Activated naive CD4-positive, alpha-beta T cell treated with anti-CD3 and anti-CD28 coated beads, Interleukin-2, amount 50 U/mL, for 24 hours (primary cell): ENCODE measurements at regions not wholly inside any gene's neighbourhood (a gene's known extent, or its start where the extent isn't known, plus 50 kb on each side); places are given as distances from the start of the nearest gene placed in this dataset.

Experiments used
- H3K27ac Mint-ChIP-seq: one replicate; pipeline ENCODE4 v1.8.0; 2021; ENCODE audit warnings: mild to moderate bottlenecking, mixed read lengths
- H3K27me3 Mint-ChIP-seq: one replicate; pipeline ENCODE4 v1.8.0; 2021; ENCODE audit warnings: mixed read lengths
- H3K36me3 Mint-ChIP-seq: one replicate; pipeline ENCODE4 v1.8.0; 2021; ENCODE audit warnings: mixed read lengths
- H3K4me1 Mint-ChIP-seq: one replicate; pipeline ENCODE4 v1.8.0; 2021; ENCODE audit warnings: mixed read lengths
- H3K4me3 Mint-ChIP-seq: one replicate; pipeline ENCODE4 v1.8.0; 2021; ENCODE audit warnings: mild to moderate bottlenecking, mixed read lengths
- H3K9me3 Mint-ChIP-seq: one replicate; pipeline ENCODE4 v1.8.0; 2021; ENCODE audit warnings: mixed read lengths

- no peaks in the 10 kb centered on the region for H3K4me1 Mint-ChIP-seq
- no peaks in the 10 kb centered on the region for H3K36me3 Mint-ChIP-seq
- no peak overlapping the region for H3K4me3 Mint-ChIP-seq
- H3K9me3 Mint-ChIP-seq = no peaks in the 10 kb centered on the region
- no peak overlapping the region for H3K27ac Mint-ChIP-seq
- H3K27me3 Mint-ChIP-seq = peaks cover 4% of the 10 kb centered on the region
Measured at GRCh38 chr18:41858761-41859555, 96.1 kb upstream of the PIK3C3 start.

- Mint-ChIP-seq H3K9me3 (no peaks in the 10 kb centered on the region), H3K36me3 (no peaks in the 10 kb centered on the region), H3K27ac (no peak overlapping the region), H3K4me3 (no peak overlapping the region), H3K4me1 (no peaks in the 10 kb centered on the region), H3K27me3 (peaks cover 5% of the 10 kb centered on the region)
Measured at GRCh38 chr18:41853280-41853679, 101.8 kb upstream of the PIK3C3 start.

- H3K27me3 Mint-ChIP-seq = peaks cover 5% of the 10 kb centered on the region
- no peaks in the 10 kb centered on the region for H3K36me3 Mint-ChIP-seq
- H3K27ac Mint-ChIP-seq = no peak overlapping the region
- H3K9me3 Mint-ChIP-seq = no peaks in the 10 kb centered on the region
- H3K4me1 Mint-ChIP-seq = no peaks in the 10 kb centered on the region
- H3K4me3 Mint-ChIP-seq = no peak overlapping the region
Measured at GRCh38 chr18:41850781-41851180, 104.3 kb upstream of the PIK3C3 start.

- Mint-ChIP-seq H3K4me1 (no peaks in the 10 kb centered on the region), H3K27ac (no peak overlapping the region), H3K4me3 (no peak overlapping the region), H3K9me3 (no peaks in the 10 kb centered on the region), H3K27me3 (peaks cover 3% of the 10 kb centered on the region), H3K36me3 (no peaks in the 10 kb centered on the region)
Measured at GRCh38 chr18:41849632-41850031, 105.4 kb upstream of the PIK3C3 start.

- Mint-ChIP-seq H3K4me1 (no peaks in the 10 kb centered on the region), H3K9me3 (no peaks in the 10 kb centered on the region), H3K36me3 (no peaks in the 10 kb centered on the region), H3K27me3 (peaks cover 5% of the 10 kb centered on the region), H3K27ac (no peak overlapping the region), H3K4me3 (no peak overlapping the region)
Measured at GRCh38 chr18:41845563-41845962, 109.5 kb upstream of the PIK3C3 start.

- H3K27ac Mint-ChIP-seq = no peak overlapping the region
Measured at GRCh38 chr18:41842886-41843285, 112.1 kb upstream of the PIK3C3 start.

GRCh38 chr18:41829647-41830516 lies 125.2 kb upstream of the PIK3C3 start:
- Mint-ChIP-seq H3K36me3 (no peaks in the 10 kb centered on the region), H3K9me3 (no peaks in the 10 kb centered on the region), H3K4me3 (no peak overlapping the region), H3K27ac (no peak overlapping the region), H3K27me3 (peaks cover 4% of the 10 kb centered on the region), H3K4me1 (no peaks in the 10 kb centered on the region)

More at GRCh38 chr18:41842886-41843285, 112.1 kb upstream of the PIK3C3 start:
- Mint-ChIP-seq H3K4me1 (no peaks in the 10 kb centered on the region), H3K36me3 (no peaks in the 10 kb centered on the region), H3K9me3 (no peaks in the 10 kb centered on the region), H3K27me3 (peaks cover 7% of the 10 kb centered on the region), H3K4me3 (no peak overlapping the region)

- Mint-ChIP-seq H3K9me3 (no peaks in the 10 kb centered on the region), H3K4me3 (no peak overlapping the region)
Measured at GRCh38 chr18:41828137-41828536, 126.9 kb upstream of the PIK3C3 start.

GRCh38 chr18:41820784-41821183 lies 134.2 kb upstream of the PIK3C3 start:
- H3K4me1 Mint-ChIP-seq = no peaks in the 10 kb centered on the region
- H3K4me3 Mint-ChIP-seq = no peak overlapping the region

More at GRCh38 chr18:41828137-41828536, 126.9 kb upstream of the PIK3C3 start:
- H3K4me1 Mint-ChIP-seq = no peaks in the 10 kb centered on the region
- H3K27me3 Mint-ChIP-seq = peaks cover 4% of the 10 kb centered on the region
- no peaks in the 10 kb centered on the region for H3K36me3 Mint-ChIP-seq
- H3K27ac Mint-ChIP-seq = no peak overlapping the region

GRCh38 chr18:41818381-41819355 lies 136.4 kb upstream of the PIK3C3 start:
- no peaks in the 10 kb centered on the region for H3K27me3 Mint-ChIP-seq
- no peak overlapping the region for H3K27ac Mint-ChIP-seq
- H3K4me3 Mint-ChIP-seq = no peak overlapping the region
- H3K9me3 Mint-ChIP-seq = no peaks in the 10 kb centered on the region
- H3K4me1 Mint-ChIP-seq = no peaks in the 10 kb centered on the region
- H3K36me3 Mint-ChIP-seq = no peaks in the 10 kb centered on the region

More at GRCh38 chr18:41820784-41821183, 134.2 kb upstream of the PIK3C3 start:
- H3K27me3 Mint-ChIP-seq = no peaks in the 10 kb centered on the region
- H3K36me3 Mint-ChIP-seq = no peaks in the 10 kb centered on the region
- no peak overlapping the region for H3K27ac Mint-ChIP-seq
- H3K9me3 Mint-ChIP-seq = no peaks in the 10 kb centered on the region

GRCh38 chr18:41814651-41815050 lies 140.4 kb upstream of the PIK3C3 start:
- Mint-ChIP-seq H3K27me3 (peaks cover 2% of the 10 kb centered on the region), H3K36me3 (no peaks in the 10 kb centered on the region), H3K27ac (no peak overlapping the region), H3K9me3 (no peaks in the 10 kb centered on the region), H3K4me1 (no peaks in the 10 kb centered on the region), H3K4me3 (no peak overlapping the region)

GRCh38 chr18:41809652-41810051 lies 145.4 kb upstream of the PIK3C3 start:
- Mint-ChIP-seq H3K27ac (no peak overlapping the region), H3K36me3 (no peaks in the 10 kb centered on the region), H3K9me3 (no peaks in the 10 kb centered on the region), H3K4me1 (no peaks in the 10 kb centered on the region), H3K4me3 (no peak overlapping the region), H3K27me3 (peaks cover 3% of the 10 kb centered on the region)

GRCh38 chr18:41805341-41805740 lies 149.7 kb upstream of the PIK3C3 start:
- Mint-ChIP-seq H3K36me3 (no peaks in the 10 kb centered on the region), H3K27me3 (peaks cover 3% of the 10 kb centered on the region), H3K27ac (no peak overlapping the region), H3K9me3 (no peaks in the 10 kb centered on the region), H3K4me3 (no peak overlapping the region), H3K4me1 (no peaks in the 10 kb centered on the region)

- Mint-ChIP-seq H3K36me3 (no peaks in the 10 kb centered on the region), H3K4me3 (no peak overlapping the region), H3K27ac (no peak overlapping the region), H3K4me1 (no peaks in the 10 kb centered on the region), H3K9me3 (no peaks in the 10 kb centered on the region), H3K27me3 (no peaks in the 10 kb centered on the region)
Measured at GRCh38 chr18:41798879-41799278, 156.2 kb upstream of the PIK3C3 start.

GRCh38 chr18:41790687-41791086 lies 164.3 kb upstream of the PIK3C3 start:
- no peaks in the 10 kb centered on the region for H3K36me3 Mint-ChIP-seq
- no peaks in the 10 kb centered on the region for H3K27me3 Mint-ChIP-seq
- H3K27ac Mint-ChIP-seq = no peak overlapping the region
- no peaks in the 10 kb centered on the region for H3K9me3 Mint-ChIP-seq
- H3K4me1 Mint-ChIP-seq = no peaks in the 10 kb centered on the region
- no peak overlapping the region for H3K4me3 Mint-ChIP-seq
